ENCODE measurements at regions not wholly inside any gene's neighbourhood (a gene's known extent, or its start where the extent isn't known, plus 50 kb on each side); places are given as distances from the start of the nearest gene placed in this dataset.

- TF ChIP-seq, protein P1, sequence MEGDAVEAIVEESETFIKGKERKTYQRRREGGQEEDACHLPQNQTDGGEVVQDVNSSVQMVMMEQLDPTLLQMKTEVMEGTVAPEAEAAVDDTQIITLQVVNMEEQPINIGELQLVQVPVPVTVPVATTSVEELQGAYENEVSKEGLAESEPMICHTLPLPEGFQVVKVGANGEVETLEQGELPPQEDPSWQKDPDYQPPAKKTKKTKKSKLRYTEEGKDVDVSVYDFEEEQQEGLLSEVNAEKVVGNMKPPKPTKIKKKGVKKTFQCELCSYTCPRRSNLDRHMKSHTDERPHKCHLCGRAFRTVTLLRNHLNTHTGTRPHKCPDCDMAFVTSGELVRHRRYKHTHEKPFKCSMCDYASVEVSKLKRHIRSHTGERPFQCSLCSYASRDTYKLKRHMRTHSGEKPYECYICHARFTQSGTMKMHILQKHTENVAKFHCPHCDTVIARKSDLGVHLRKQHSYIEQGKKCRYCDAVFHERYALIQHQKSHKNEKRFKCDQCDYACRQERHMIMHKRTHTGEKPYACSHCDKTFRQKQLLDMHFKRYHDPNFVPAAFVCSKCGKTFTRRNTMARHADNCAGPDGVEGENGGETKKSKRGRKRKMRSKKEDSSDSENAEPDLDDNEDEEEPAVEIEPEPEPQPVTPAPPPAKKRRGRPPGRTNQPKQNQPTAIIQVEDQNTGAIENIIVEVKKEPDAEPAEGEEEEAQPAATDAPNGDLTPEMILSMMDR (conservative IDR thresholded peaks at IDR 0.05; ENCODE audit: low read depth, low read length), result no peak
- TF ChIP-seq EZH2 (IDR thresholded peaks at IDR 0.05; ENCODE audit: low read length, unreplicated experiment), result no peak
- no peak for TF ChIP-seq EZH2phosphoT487 (IDR thresholded peaks at IDR 0.05; ENCODE audit: borderline replicate concordance, low read length)
These were observed 400.2 kb downstream of the HACE1 start for GRCh38 chr6:104459543-104459942.

Measured in PC-3 (cell line).